Adrenal gland (tissue), 5 donors: ENCODE measurements at regions not wholly inside any gene's neighbourhood (a gene's known extent, or its start where the extent isn't known, plus 50 kb on each side); places are given as distances from the start of the nearest gene placed in this dataset.

ENCODE experiments used
- CTCF ChIP-seq, 6 experiments: fragments of 450-650 bp in 4 of 6; fragments of 200-600 bp in 2 of 6; sonication (generic) in 1 of 6; IDR thresholded peaks; 1 replicate in 5 of 6; 2 replicates in 1 of 6; pipeline versions ENCODE4 v1.5.1 to v1.8.0; 2016 to 2021; ENCODE audit warnings: antibody characterized with exemption in 6 of 6, mild to moderate bottlenecking in 2 of 6, moderate library complexity in 1 of 6
- POLR2A ChIP-seq, 2 donors: fragments of 450-650 bp; IDR thresholded peaks; one replicate each; pipeline ENCODE4 v1.6.1; 2017; ENCODE audit warnings: antibody characterized with exemption in 2 of 2, mild to moderate bottlenecking in 2 of 2, moderate library complexity in 1 of 2
- donor health status: DM: no; HTN: no; CAD: no.

- TF ChIP-seq CTCF (IDR thresholded peaks at IDR 0.05), result no peak
- no peak for TF ChIP-seq POLR2A (IDR thresholded peaks at IDR 0.05)
Measured at GRCh38 chr6:90938122-90938521, 351.2 kb upstream of the MAP3K7 start.
